GM12878 (cell line): ENCODE measurements at regions not wholly inside any gene's neighbourhood (a gene's known extent, or its start where the extent isn't known, plus 50 kb on each side); places are given as distances from the start of the nearest gene placed in this dataset.

ENCODE experiments used
- EP300 ChIP-seq, 2 experiments: fragments of 150-350 bp in 1 of 2; IDR thresholded peaks; 2 replicates each; pipeline ENCODE4 v1.6.1; 2011 to 2012; ENCODE audit warnings: low read depth in 2 of 2, low read length in 2 of 2, borderline replicate concordance in 1 of 2, improper control_type of control experiment in 1 of 2, inconsistent platforms in 1 of 2; ENCODE audit not compliant: control insufficient read depth in 1 of 2
- ESRRA ChIP-seq: IDR thresholded peaks from 2 replicates; pipeline ENCODE4 v1.6.1; 2012; ENCODE audit warnings: mild to moderate bottlenecking, low read length, improper control_type of control experiment
- FOXM1 ChIP-seq: IDR thresholded peaks from 2 replicates; pipeline ENCODE4 v1.6.1; 2012; ENCODE audit warnings: low read depth, mild to moderate bottlenecking, inconsistent platforms, low read length, moderate library complexity
- MEF2B ChIP-seq: fragments of 450-650 bp; IDR thresholded peaks from 2 replicates; pipeline ENCODE4 v1.6.1; 2018; ENCODE audit warnings: mild to moderate bottlenecking, moderate library complexity; ENCODE audit not compliant: partially characterized antibody, poor library complexity, severe bottlenecking
- POLR2A ChIP-seq: IDR thresholded peaks from 2 replicates; pipeline ENCODE4 v1.6.1; 2011; ENCODE audit warnings: low read depth, mild to moderate bottlenecking, low read length
- POLR2AphosphoS5 ChIP-seq: IDR thresholded peaks from 2 replicates; pipeline ENCODE4 v1.6.1; 2011; ENCODE audit warnings: mild to moderate bottlenecking, low read length, inconsistent platforms
- RB1 ChIP-seq: fragments of 450-650 bp; formaldehyde crosslinking; IDR thresholded peaks from 2 replicates; pipeline ENCODE4 v1.6.1; 2017; ENCODE audit warnings: mild to moderate bottlenecking, borderline replicate concordance
- RFX5 ChIP-seq: IDR thresholded peaks from 2 replicates; pipeline ENCODE4 v1.6.1; 2011; ENCODE audit warnings: low read depth, low read length, improper control_type of control experiment
- SPI1 ChIP-seq: IDR thresholded peaks from 2 replicates; pipeline ENCODE4 v1.6.1; 2011; ENCODE audit warnings: low read depth, mild to moderate bottlenecking, low read length, moderate library complexity, borderline replicate concordance; ENCODE audit not compliant: insufficient read depth
- TCF7 ChIP-seq: IDR thresholded peaks from 2 replicates; pipeline ENCODE4 v1.6.1; 2014; ENCODE audit warnings: antibody characterized with exemption, borderline replicate concordance
- TF ChIP-seq, protein P1 (sequence below): IDR thresholded peaks from 2 replicates; pipeline ENCODE4 v1.6.1; 2011; ENCODE audit warnings: mild to moderate bottlenecking, low read depth, low read length, moderate library complexity; ENCODE audit not compliant: insufficient replicate concordance
- TF ChIP-seq, protein P2 (sequence below): IDR thresholded peaks from 2 replicates; pipeline ENCODE4 v1.6.1; 2012; ENCODE audit warnings: low read depth, low read length, improper control_type of control experiment
- TF ChIP-seq, protein P3 (sequence below), 3 experiments: IDR thresholded peaks in 2 of 3; conservative IDR thresholded peaks in 1 of 3; 2 replicates each; pipeline ENCODE4 v1.5.1; 2011; ENCODE audit warnings: low read depth in 3 of 3, low read length in 3 of 3, mild to moderate bottlenecking in 3 of 3, control low read depth in 2 of 3, moderate library complexity in 2 of 3, inconsistent platforms in 1 of 3, mixed read lengths in 1 of 3; ENCODE audit not compliant: control insufficient read depth in 2 of 3, insufficient read depth in 1 of 3; ENCODE audit errors: extremely low read depth in 1 of 3

DNA sequence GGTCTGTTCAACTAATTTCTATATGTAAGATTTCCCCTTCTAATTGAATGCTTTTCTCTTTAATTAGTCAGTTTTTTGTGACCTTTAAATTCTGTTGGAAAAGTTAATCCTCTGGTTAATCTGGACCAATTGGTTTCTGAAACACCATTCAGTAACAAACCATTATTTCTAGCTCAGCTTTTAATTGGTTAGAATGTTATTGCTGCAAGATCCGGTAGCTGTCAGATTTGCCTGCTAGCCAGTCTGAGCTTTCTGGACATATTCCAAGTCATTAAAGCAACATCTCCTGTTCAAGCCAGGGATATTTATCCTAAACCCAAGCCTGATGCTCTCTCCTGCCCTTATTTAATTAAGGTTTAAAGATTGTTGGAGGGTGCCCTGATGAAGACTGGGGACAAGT, 55.1 kb upstream of the FBXL4 start:
- TF ChIP-seq RB1 (no peak), RFX5 (no peak), EP300 (IDR thresholded peaks at IDR 0.05; ENCODE audit: borderline replicate concordance in 1 of 2, control insufficient read depth in 1 of 2, low read depth in 2 of 2, low read length in 2 of 2) (no peak), SPI1 (no peak), POLR2A (no peak), MEF2B (no peak), TCF7 (no peak), POLR2AphosphoS5 (no peak), FOXM1 (no peak), ESRRA (no peak)
- TF ChIP-seq, protein P1, sequence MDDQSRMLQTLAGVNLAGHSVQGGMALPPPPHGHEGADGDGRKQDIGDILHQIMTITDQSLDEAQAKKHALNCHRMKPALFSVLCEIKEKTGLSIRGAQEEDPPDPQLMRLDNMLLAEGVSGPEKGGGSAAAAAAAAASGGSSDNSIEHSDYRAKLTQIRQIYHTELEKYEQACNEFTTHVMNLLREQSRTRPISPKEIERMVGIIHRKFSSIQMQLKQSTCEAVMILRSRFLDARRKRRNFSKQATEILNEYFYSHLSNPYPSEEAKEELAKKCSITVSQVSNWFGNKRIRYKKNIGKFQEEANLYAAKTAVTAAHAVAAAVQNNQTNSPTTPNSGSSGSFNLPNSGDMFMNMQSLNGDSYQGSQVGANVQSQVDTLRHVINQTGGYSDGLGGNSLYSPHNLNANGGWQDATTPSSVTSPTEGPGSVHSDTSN: no peak
- TF ChIP-seq, protein P2, sequence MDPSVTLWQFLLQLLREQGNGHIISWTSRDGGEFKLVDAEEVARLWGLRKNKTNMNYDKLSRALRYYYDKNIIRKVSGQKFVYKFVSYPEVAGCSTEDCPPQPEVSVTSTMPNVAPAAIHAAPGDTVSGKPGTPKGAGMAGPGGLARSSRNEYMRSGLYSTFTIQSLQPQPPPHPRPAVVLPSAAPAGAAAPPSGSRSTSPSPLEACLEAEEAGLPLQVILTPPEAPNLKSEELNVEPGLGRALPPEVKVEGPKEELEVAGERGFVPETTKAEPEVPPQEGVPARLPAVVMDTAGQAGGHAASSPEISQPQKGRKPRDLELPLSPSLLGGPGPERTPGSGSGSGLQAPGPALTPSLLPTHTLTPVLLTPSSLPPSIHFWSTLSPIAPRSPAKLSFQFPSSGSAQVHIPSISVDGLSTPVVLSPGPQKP: no peak
- TF ChIP-seq, protein P3, sequence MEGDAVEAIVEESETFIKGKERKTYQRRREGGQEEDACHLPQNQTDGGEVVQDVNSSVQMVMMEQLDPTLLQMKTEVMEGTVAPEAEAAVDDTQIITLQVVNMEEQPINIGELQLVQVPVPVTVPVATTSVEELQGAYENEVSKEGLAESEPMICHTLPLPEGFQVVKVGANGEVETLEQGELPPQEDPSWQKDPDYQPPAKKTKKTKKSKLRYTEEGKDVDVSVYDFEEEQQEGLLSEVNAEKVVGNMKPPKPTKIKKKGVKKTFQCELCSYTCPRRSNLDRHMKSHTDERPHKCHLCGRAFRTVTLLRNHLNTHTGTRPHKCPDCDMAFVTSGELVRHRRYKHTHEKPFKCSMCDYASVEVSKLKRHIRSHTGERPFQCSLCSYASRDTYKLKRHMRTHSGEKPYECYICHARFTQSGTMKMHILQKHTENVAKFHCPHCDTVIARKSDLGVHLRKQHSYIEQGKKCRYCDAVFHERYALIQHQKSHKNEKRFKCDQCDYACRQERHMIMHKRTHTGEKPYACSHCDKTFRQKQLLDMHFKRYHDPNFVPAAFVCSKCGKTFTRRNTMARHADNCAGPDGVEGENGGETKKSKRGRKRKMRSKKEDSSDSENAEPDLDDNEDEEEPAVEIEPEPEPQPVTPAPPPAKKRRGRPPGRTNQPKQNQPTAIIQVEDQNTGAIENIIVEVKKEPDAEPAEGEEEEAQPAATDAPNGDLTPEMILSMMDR (IDR thresholded peaks at IDR 0.05 in 2 of 3, conservative IDR thresholded peaks at IDR 0.05 in 1 of 3; ENCODE audit: control insufficient read depth in 2 of 3, extremely low read depth in 1 of 3, insufficient read depth in 1 of 3, low read depth in 3 of 3, low read length in 3 of 3): no peak
